GM12873 (cell line): ENCODE measurements at regions not wholly inside any gene's neighbourhood (a gene's known extent, or its start where the extent isn't known, plus 50 kb on each side); places are given as distances from the start of the nearest gene placed in this dataset.

Source experiments
- CTCF ChIP-seq: IDR thresholded peaks from 2 replicates; pipeline ENCODE4 v1.5.1; 2012; ENCODE audit warnings: low read depth, mild to moderate bottlenecking, moderate library complexity, low read length, control low read depth; ENCODE audit not compliant: insufficient read depth; ENCODE audit errors: missing control alignments

GRCh38 chr17:63347475-63347874 lies 98.6 kb downstream of the CYB561 start:
- no peak for TF ChIP-seq CTCF

GRCh38 chr17:63349478-63350000 lies 96.6 kb downstream of the CYB561 start:
- TF ChIP-seq CTCF, result no peak

GRCh38 chr17:63350364-63350763 lies 95.7 kb downstream of the CYB561 start:
- TF ChIP-seq CTCF, result no peak

GRCh38 chr17:63354256-63354655 lies 91.8 kb downstream of the CYB561 start:
- TF ChIP-seq CTCF, result no peak

- no peak for TF ChIP-seq CTCF
These were observed 89.8 kb downstream of the CYB561 start for GRCh38 chr17:63356337-63356757.

- no peak for TF ChIP-seq CTCF
These were observed 87.8 kb downstream of the CYB561 start for GRCh38 chr17:63358111-63358839.

GRCh38 chr17:63358956-63359355 lies 87.2 kb downstream of the CYB561 start:
- no peak for TF ChIP-seq CTCF
